BLaER1 treated with 17β-estradiol and CSF1 and Interleukin-3, amounts not matched to agents 10 nM and 100 nM (cell line): ENCODE measurements at regions not wholly inside any gene's neighbourhood (a gene's known extent, or its start where the extent isn't known, plus 50 kb on each side); places are given as distances from the start of the nearest gene placed in this dataset.

Experiments
- H3K27ac ChIP-seq, 11 experiments: shearing (Covaris generic); formaldehyde crosslinking; 2 replicates each; pipeline ENCODE4 v1.8.1; 2022
- H3K27me3 ChIP-seq, 11 experiments: shearing (Covaris generic); formaldehyde crosslinking; 2 replicates each; pipeline ENCODE4 v1.8.1; 2022
- H3K36me3 ChIP-seq, 11 experiments: shearing (Covaris generic); formaldehyde crosslinking; 2 replicates each; pipeline ENCODE4 v1.8.1; 2022
- H3K4me1 ChIP-seq, 10 experiments: shearing (Covaris generic); formaldehyde crosslinking; 2 replicates each; pipeline ENCODE4 v1.8.1; 2022
- H3K4me2 ChIP-seq, 11 experiments: shearing (Covaris generic); formaldehyde crosslinking; 2 replicates each; pipeline ENCODE4 v1.8.1; 2022
- H3K4me3 ChIP-seq, 10 experiments: shearing (Covaris generic); formaldehyde crosslinking; 2 replicates each; pipeline ENCODE4 v1.8.1; 2022
- H3K9ac ChIP-seq, 11 experiments: shearing (Covaris generic); formaldehyde crosslinking; 2 replicates each; pipeline ENCODE4 v1.8.1; 2022
- H3K9me3 ChIP-seq, 11 experiments: shearing (Covaris generic); formaldehyde crosslinking; replicated peaks in 1 of 11; 2 replicates each; pipeline ENCODE4 v1.8.1; 2022
- H4K20me1 ChIP-seq, 11 experiments: shearing (Covaris generic); formaldehyde crosslinking; 2 replicates each; pipeline ENCODE4 v1.8.1; 2022
- Cebpa-rat ChIP-seq, 11 experiments: shearing (Covaris generic); IDR thresholded peaks; 2 replicates each; pipeline ENCODE4 v1.8.1; 2022

- no peaks in the 10 kb centered on the region for H3K9me3 ChIP-seq
- no peak for TF ChIP-seq Cebpa-rat (IDR thresholded peaks at IDR 0.05)
- H3K27ac ChIP-seq: no peak overlapping the region
- H3K36me3 ChIP-seq: no peaks in the 10 kb centered on the region
- peak overlapping the region; percentile 57 to 85 (median 69); a peak in 19 of 22 replicates for H3K4me2 ChIP-seq
- peaks cover 0 to 9% (median 0%) of the 10 kb centered on the region in 11 experiments; a peak in 2 of 22 replicates for H4K20me1 ChIP-seq
- peaks cover 0 to 13% (median 7%) of the 10 kb centered on the region in 10 experiments; a peak in 8 of 20 replicates for H3K4me1 ChIP-seq
- H3K4me3 ChIP-seq: 0 out of 20 replicates have a peak overlapping the region, but pooled peaks of 1 of the 10 experiments have one; percentile 54
- peaks cover 0 to 6% (median 0%) of the 10 kb centered on the region in 11 experiments; a peak in 4 of 22 replicates for H3K27me3 ChIP-seq
- H3K9ac ChIP-seq: no peak overlapping the region
Measured at GRCh38 chr18:47748093-47748796, 182.2 kb downstream of the SMAD2 start.

- H3K36me3 ChIP-seq: no peaks in the 10 kb centered on the region
- peaks cover 0 to 9% (median 0%) of the 10 kb centered on the region in 11 experiments; a peak in 2 of 22 replicates for H4K20me1 ChIP-seq
- no peak overlapping the region for H3K27ac ChIP-seq
- TF ChIP-seq Cebpa-rat (IDR thresholded peaks at IDR 0.05): no peak
- H3K9me3 ChIP-seq: no peaks in the 10 kb centered on the region
- H3K27me3 ChIP-seq: peaks cover 0 to 6% (median 0%) of the 10 kb centered on the region in 11 experiments; a peak in 4 of 22 replicates
- H3K4me1 ChIP-seq: peaks cover 0 to 13% (median 7%) of the 10 kb centered on the region in 10 experiments; a peak in 8 of 20 replicates
- H3K4me3 ChIP-seq: no peak overlapping the region
- H3K4me2 ChIP-seq: no peak overlapping the region; a peak in 1 of 22 replicates
- no peak overlapping the region for H3K9ac ChIP-seq
Measured at GRCh38 chr18:47747260-47747795, 183.1 kb downstream of the SMAD2 start.

GRCh38 chr18:47746615-47747014 lies 183.8 kb downstream of the SMAD2 start:
- H3K27me3 ChIP-seq: peaks cover 0 to 6% (median 0%) of the 10 kb centered on the region in 11 experiments; a peak in 4 of 22 replicates
- no peak overlapping the region for H3K4me3 ChIP-seq
- no peaks in the 10 kb centered on the region for H3K9me3 ChIP-seq
- no peaks in the 10 kb centered on the region for H3K36me3 ChIP-seq
- H4K20me1 ChIP-seq: peaks cover 0 to 9% (median 0%) of the 10 kb centered on the region in 11 experiments; a peak in 2 of 22 replicates
- H3K9ac ChIP-seq: no peak overlapping the region
- no peak for TF ChIP-seq Cebpa-rat (IDR thresholded peaks at IDR 0.05)
- no peak overlapping the region for H3K4me2 ChIP-seq
- H3K27ac ChIP-seq: no peak overlapping the region
- H3K4me1 ChIP-seq: peaks cover 0 to 13% (median 7%) of the 10 kb centered on the region in 10 experiments; a peak in 8 of 20 replicates

GRCh38 chr18:47745227-47745626 lies 185.2 kb downstream of the SMAD2 start:
- peaks cover 0 to 6% (median 0%) of the 10 kb centered on the region in 11 experiments; a peak in 4 of 22 replicates for H3K27me3 ChIP-seq
- no peak overlapping the region for H3K4me3 ChIP-seq
- no peaks in the 10 kb centered on the region for H4K20me1 ChIP-seq
- no peak overlapping the region for H3K9ac ChIP-seq
- no peaks in the 10 kb centered on the region for H3K9me3 ChIP-seq
- no peaks in the 10 kb centered on the region for H3K36me3 ChIP-seq
- H3K4me2 ChIP-seq: no peak overlapping the region
- peaks cover 0 to 13% (median 7%) of the 10 kb centered on the region in 10 experiments; a peak in 8 of 20 replicates for H3K4me1 ChIP-seq
- no peak overlapping the region for H3K27ac ChIP-seq
- TF ChIP-seq Cebpa-rat (IDR thresholded peaks at IDR 0.05): no peak

- Histone ChIP-seq H3K4me3 (no peak overlapping the region), H3K36me3 (no peaks in the 10 kb centered on the region), H3K27ac (no peak overlapping the region), H4K20me1 (no peaks in the 10 kb centered on the region), H3K9me3 (peaks cover 0 to 16% (median 9%) of the 10 kb centered on the region in 11 experiments; a peak in 13 of 22 replicates), H3K27me3 (no peaks in the 10 kb centered on the region), H3K4me2 (peak overlapping the region in 9 of 11 experiments; percentile 5 to 71 (median 49); a peak in 15 of 22 replicates), H3K4me1 (peaks cover 0 to 16% (median 14%) of the 10 kb centered on the region in 10 experiments; a peak in 14 of 20 replicates), H3K9ac (no peak overlapping the region)
- TF ChIP-seq Cebpa-rat (IDR thresholded peaks at IDR 0.05): no peak
Measured at GRCh38 chr18:47737956-47738355, 192.5 kb downstream of the SMAD2 start.

GRCh38 chr18:47737198-47737830 lies 193.1 kb downstream of the SMAD2 start:
- H3K4me1 ChIP-seq: peaks cover 0 to 16% (median 14%) of the 10 kb centered on the region in 10 experiments; a peak in 14 of 20 replicates
- H3K27me3 ChIP-seq: no peaks in the 10 kb centered on the region
- H3K9ac ChIP-seq: no peak overlapping the region

GRCh38 chr18:47736376-47737140 lies 193.9 kb downstream of the SMAD2 start:
- Histone ChIP-seq H4K20me1 (no peaks in the 10 kb centered on the region), H3K9ac (no peak overlapping the region), H3K9me3 (peaks cover 0 to 16% (median 9%) of the 10 kb centered on the region in 11 experiments; a peak in 13 of 22 replicates), H3K4me3 (no peak overlapping the region), H3K27me3 (no peaks in the 10 kb centered on the region), H3K27ac (no peak overlapping the region), H3K36me3 (no peaks in the 10 kb centered on the region), H3K4me1 (peaks cover 0 to 16% (median 14%) of the 10 kb centered on the region in 10 experiments; a peak in 14 of 20 replicates), H3K4me2 (peak overlapping the region in 3 of 11 experiments; percentile 10 to 14 (median 13); a peak in 1 of 22 replicates)
- TF ChIP-seq Cebpa-rat (IDR thresholded peaks at IDR 0.05): no peak

More at GRCh38 chr18:47737198-47737830, 193.1 kb downstream of the SMAD2 start:
- H3K36me3 ChIP-seq: no peaks in the 10 kb centered on the region
- no peak overlapping the region for H3K4me3 ChIP-seq
- peak overlapping the region in 7 of 11 experiments; percentile 8 to 71 (median 62); a peak in 12 of 22 replicates for H3K4me2 ChIP-seq
- no peak for TF ChIP-seq Cebpa-rat (IDR thresholded peaks at IDR 0.05)
- H3K27ac ChIP-seq: no peak overlapping the region
- peaks cover 0 to 16% (median 9%) of the 10 kb centered on the region in 11 experiments; a peak in 13 of 22 replicates for H3K9me3 ChIP-seq
- H4K20me1 ChIP-seq: no peaks in the 10 kb centered on the region

GRCh38 chr18:47735041-47735702 lies 195.3 kb downstream of the SMAD2 start:
- no peaks in the 10 kb centered on the region for H3K27me3 ChIP-seq

More at GRCh38 chr18:47735041-47735702, 195.3 kb downstream of the SMAD2 start:
- Histone ChIP-seq H3K4me3 (no peak overlapping the region), H3K9me3 (peaks cover 0 to 16% (median 9%) of the 10 kb centered on the region in 11 experiments; a peak in 13 of 22 replicates), H3K9ac (no peak overlapping the region), H3K27ac (no peak overlapping the region), H3K36me3 (no peaks in the 10 kb centered on the region), H3K4me1 (peaks cover 0 to 16% (median 14%) of the 10 kb centered on the region in 10 experiments; a peak in 14 of 20 replicates), H4K20me1 (no peaks in the 10 kb centered on the region), H3K4me2 (no peak overlapping the region)
- no peak for TF ChIP-seq Cebpa-rat (IDR thresholded peaks at IDR 0.05)
